ENCODE measurements at regions not wholly inside any gene's neighbourhood (a gene's known extent, or its start where the extent isn't known, plus 50 kb on each side); places are given as distances from the start of the nearest gene placed in this dataset.
"Not testable (repeated sequence)": the region's sequence is repeated elsewhere in the genome, so short reads cannot be mapped to it uniquely, and the experiment has no call there.

DNA sequence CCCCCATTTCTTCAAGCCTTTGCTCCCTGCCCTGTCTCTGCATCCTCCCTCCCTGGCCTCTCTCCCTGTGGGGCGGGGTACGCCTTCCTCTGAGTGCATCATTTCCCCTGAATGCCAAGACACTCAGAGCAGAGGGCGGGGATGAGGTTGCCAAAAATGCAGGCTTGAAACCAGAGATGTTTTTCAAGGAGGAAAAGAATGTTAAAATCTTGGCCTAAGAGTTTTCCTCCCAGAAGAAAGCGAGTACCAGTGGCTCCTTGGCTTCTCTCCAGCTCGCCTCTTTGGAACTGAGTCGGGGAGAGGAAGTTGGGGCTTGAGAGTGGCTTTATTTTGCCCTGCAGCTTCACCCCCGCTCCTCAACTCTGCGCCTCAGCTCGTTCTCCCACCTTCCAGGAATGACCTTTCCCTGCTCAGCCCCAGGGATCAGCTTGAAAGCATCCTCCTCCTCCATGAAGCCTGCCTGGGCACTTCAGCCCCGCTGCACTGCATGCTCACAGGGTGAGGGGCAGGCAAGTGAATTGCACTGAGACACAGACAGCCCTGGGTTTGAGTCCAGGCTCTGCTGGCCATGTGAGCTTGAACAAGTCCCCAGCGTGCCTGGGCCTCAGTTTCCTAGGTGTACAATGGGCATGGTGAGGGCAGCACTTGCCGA is 57.5 kb upstream of the SORCS2 start:
- ATAC-seq (peak; percentile 36), DNase-seq (ENCODE audit: low spot score) (no peak), FAIRE-seq (no peak)
- Histone ChIP-seq H3K27me3 (ENCODE audit: control insufficient read depth in 1 of 2, insufficient read depth in 2 of 2, low read length in 2 of 2) (peaks cover 2 to 13% of the 10 kb centered on the region in 2 experiments; a peak in 3 of 5 replicates), H3K9ac (ENCODE audit: insufficient read depth, low read depth, low read length) (no peak overlapping the region), H3K27ac (ENCODE audit: extremely low read length, insufficient read depth, low read length) (no peak overlapping the region), H3K4me1 (ENCODE audit: insufficient read depth, low read length) (peaks cover 14% of the 10 kb centered on the region; the same call in 1 of the 2 replicates), H4K20me1 (ENCODE audit: insufficient read depth, low read length) (no peaks in the 10 kb centered on the region), H3K4me2 (ENCODE audit: low read depth, low read length) (no peak overlapping the region), H2AFZ (ENCODE audit: low read length) (no peak overlapping the region), H3K36me3 (replicated peaks in 1 of 2; ENCODE audit: control insufficient read depth in 1 of 2, insufficient read depth in 2 of 2, low read length in 2 of 2) (no peaks in the 10 kb centered on the region), H3K9me3 (ENCODE audit: low read length) (no peaks in the 10 kb centered on the region), H3K79me2 (ENCODE audit: insufficient read depth, low read length) (no peaks in the 10 kb centered on the region), H3K4me3 (replicated peaks in 1 of 3; ENCODE audit: insufficient read depth in 1 of 3, low read depth in 2 of 3, low read length in 3 of 3) (no peak overlapping the region)
- CTCF ChIA-PET (ENCODE audit: low intra/inter-chr PET ratio, low total read pairs), result no interaction called here
- no TSS peak for BruUV-seq (replicated peaks)
- in situ Hi-C loops (cut with HindIII; ENCODE audit: extremely low pct_ligation_motif_present, low pct_unique_long_range_greater_than_20kb) (no loop called here), intact Hi-C loops (cut with micrococcal nuclease; ENCODE audit: unreplicated experiment) (no loop called here)
- POLR2A ChIA-PET, result no interaction called here
- TF ChIP-seq, protein P1, sequence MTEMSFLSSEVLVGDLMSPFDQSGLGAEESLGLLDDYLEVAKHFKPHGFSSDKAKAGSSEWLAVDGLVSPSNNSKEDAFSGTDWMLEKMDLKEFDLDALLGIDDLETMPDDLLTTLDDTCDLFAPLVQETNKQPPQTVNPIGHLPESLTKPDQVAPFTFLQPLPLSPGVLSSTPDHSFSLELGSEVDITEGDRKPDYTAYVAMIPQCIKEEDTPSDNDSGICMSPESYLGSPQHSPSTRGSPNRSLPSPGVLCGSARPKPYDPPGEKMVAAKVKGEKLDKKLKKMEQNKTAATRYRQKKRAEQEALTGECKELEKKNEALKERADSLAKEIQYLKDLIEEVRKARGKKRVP (CRISPR knock-in tag; IDR thresholded peaks at IDR 0.05), result no peak
- TF ChIP-seq GATAD1 (CRISPR knock-in tag; IDR thresholded peaks at IDR 0.05) (no peak), ZNF83 (CRISPR knock-in tag; IDR thresholded peaks at IDR 0.05; ENCODE audit: borderline replicate concordance) (no peak)
- 36% methylated on average over 12 of the region's 12 CpGs for WGBS (ENCODE audit: low lambda C conversion rate)

DNA sequence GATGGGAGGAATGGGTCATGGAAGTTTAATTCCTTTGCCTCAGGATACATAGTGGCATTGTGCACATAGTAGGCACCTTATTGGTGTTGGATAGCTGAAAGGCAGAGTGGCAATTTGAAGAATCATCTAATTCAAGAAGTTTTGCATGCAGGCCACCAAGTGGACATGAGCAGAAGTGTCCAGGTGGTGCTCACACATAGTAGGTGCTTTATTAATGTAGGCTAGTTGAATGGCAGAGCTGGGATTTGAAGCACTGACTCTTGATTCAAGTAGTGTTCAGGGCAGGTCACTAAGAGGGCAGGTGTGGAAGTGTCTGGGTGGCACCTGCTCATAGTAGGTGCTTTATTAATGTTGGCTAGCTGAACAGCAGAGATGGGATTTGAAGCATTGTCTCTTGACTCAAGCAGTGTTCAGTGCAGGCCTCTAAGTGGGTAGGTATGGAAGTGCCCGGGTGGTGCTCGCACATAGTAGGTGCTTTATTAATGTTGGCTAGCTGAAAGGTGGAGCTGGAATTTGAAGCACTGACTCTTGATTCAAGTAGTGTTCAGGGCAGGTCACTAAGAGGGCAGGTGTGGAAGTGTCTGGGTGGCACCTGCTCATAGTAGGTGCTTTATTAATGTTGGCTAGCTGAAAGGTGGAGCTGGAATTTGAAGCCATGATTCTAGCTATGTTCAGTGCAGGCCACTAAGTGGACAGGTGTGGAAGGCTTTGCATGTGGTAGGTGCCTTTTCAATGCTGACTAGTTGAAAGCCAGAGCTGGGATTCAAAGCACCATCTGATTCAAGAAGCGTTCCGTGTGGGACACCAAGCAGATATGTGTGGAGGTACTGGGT is 58.3 kb upstream of the SORCS2 start:
- H3K4me2 ChIP-seq (ENCODE audit: low read depth, low read length); CTCF ChIA-PET (ENCODE audit: low intra/inter-chr PET ratio, low total read pairs); DNase-seq (ENCODE audit: low spot score); H3K79me2 ChIP-seq (ENCODE audit: insufficient read depth, low read length); BruUV-seq (replicated peaks); H3K9me3 ChIP-seq (ENCODE audit: low read length); H2AFZ ChIP-seq (ENCODE audit: low read length); intact Hi-C loops (cut with micrococcal nuclease; ENCODE audit: unreplicated experiment); H3K9ac ChIP-seq (ENCODE audit: insufficient read depth, low read depth, low read length); H3K36me3 ChIP-seq (replicated peaks in 1 of 2; ENCODE audit: control insufficient read depth in 1 of 2, insufficient read depth in 2 of 2, low read length in 2 of 2); FAIRE-seq; POLR2A ChIA-PET; H3K27ac ChIP-seq (ENCODE audit: extremely low read length, insufficient read depth, low read length); ATAC-seq; in situ Hi-C loops (cut with HindIII; ENCODE audit: extremely low pct_ligation_motif_present, low pct_unique_long_range_greater_than_20kb); H4K20me1 ChIP-seq (ENCODE audit: insufficient read depth, low read length); H3K4me3 ChIP-seq (replicated peaks in 1 of 3; ENCODE audit: insufficient read depth in 1 of 3, low read depth in 2 of 3, low read length in 3 of 3): not testable (repeated sequence)
- 63% methylated on average over 4 of the region's 4 CpGs for WGBS (ENCODE audit: low lambda C conversion rate)
- Histone ChIP-seq H3K27me3 (ENCODE audit: control insufficient read depth in 1 of 2, insufficient read depth in 2 of 2, low read length in 2 of 2) (peaks cover 2 to 21% of the 10 kb centered on the region in 2 experiments; a peak in 3 of 5 replicates), H3K4me1 (ENCODE audit: insufficient read depth, low read length) (peaks cover 13% of the 10 kb centered on the region; the same call in 1 of the 2 replicates)
- peak; percentile 84 for TF ChIP-seq CHD4 (IDR thresholded peaks at IDR 0.05; ENCODE audit: borderline replicate concordance, low read length)
- peak; percentile 95 for TF ChIP-seq ZKSCAN1 (IDR thresholded peaks at IDR 0.05; ENCODE audit: low read length)

All from HepG2 (cell line).